ENCODE measurements at regions not wholly inside any gene's neighbourhood (a gene's known extent, or its start where the extent isn't known, plus 50 kb on each side); places are given as distances from the start of the nearest gene placed in this dataset.

GRCh38 chr15:87492321-87492720 lies 764.2 kb downstream of the NTRK3 start:
- Histone ChIP-seq H3K27ac (no peak overlapping the region), H3K9me3 (ENCODE audit: insufficient read depth, low read depth) (no peaks in the 10 kb centered on the region), H3K79me2 (ENCODE audit: low read depth) (no peaks in the 10 kb centered on the region), H3K27me3 (ENCODE audit: insufficient read depth, low read depth) (no peaks in the 10 kb centered on the region), H3K36me3 (ENCODE audit: low read depth) (no peaks in the 10 kb centered on the region), H3K4me2 (no peak overlapping the region), H2AFZ (no peak overlapping the region), H3K9me2 (ENCODE audit: insufficient read depth) (no peaks in the 10 kb centered on the region), H3K4me3 (no peak overlapping the region), H3F3A (ENCODE audit: insufficient read depth, low read depth) (no peaks in the 10 kb centered on the region), H3K4me1 (replicated peaks; ENCODE audit: insufficient read depth) (no peaks in the 10 kb centered on the region), H4K20me1 (ENCODE audit: insufficient read depth) (no peaks in the 10 kb centered on the region)
- BruUV-seq (replicated peaks) = no TSS peak
- POLR2A ChIA-PET (ENCODE audit: unreplicated experiment) = no interaction called here
- no peak for DNase-seq
- CTCF ChIA-PET = no interaction called here
- intact Hi-C loops (cut with micrococcal nuclease; ENCODE audit: unreplicated experiment) = no loop called here
- TF ChIP-seq CTCF (conservative IDR thresholded peaks at IDR 0.05) = no peak
- no peak for TF ChIP-seq EZH2 (IDR thresholded peaks at IDR 0.05; ENCODE audit: low read depth)

GRCh38 chr15:87490666-87491065 lies 765.9 kb downstream of the NTRK3 start:
- Histone ChIP-seq H3K79me2 (ENCODE audit: low read depth) (no peaks in the 10 kb centered on the region), H3K36me3 (ENCODE audit: low read depth) (no peaks in the 10 kb centered on the region), H3K27ac (no peak overlapping the region), H3K9me3 (ENCODE audit: insufficient read depth, low read depth) (no peaks in the 10 kb centered on the region), H3K4me1 (replicated peaks; ENCODE audit: insufficient read depth) (no peaks in the 10 kb centered on the region), H2AFZ (no peak overlapping the region), H3K4me3 (no peak overlapping the region), H3F3A (ENCODE audit: insufficient read depth, low read depth) (no peaks in the 10 kb centered on the region), H3K27me3 (ENCODE audit: insufficient read depth, low read depth) (no peaks in the 10 kb centered on the region), H4K20me1 (ENCODE audit: insufficient read depth) (no peaks in the 10 kb centered on the region), H3K4me2 (no peak overlapping the region), H3K9me2 (ENCODE audit: insufficient read depth) (no peaks in the 10 kb centered on the region)
- CTCF ChIA-PET = no interaction called here
- TF ChIP-seq EZH2 (IDR thresholded peaks at IDR 0.05; ENCODE audit: low read depth) = no peak
- TF ChIP-seq CTCF (conservative IDR thresholded peaks at IDR 0.05) = no peak
- POLR2A ChIA-PET (ENCODE audit: unreplicated experiment) = no interaction called here
- no peak for DNase-seq
- intact Hi-C loops (cut with micrococcal nuclease; ENCODE audit: unreplicated experiment) = no loop called here
- no TSS peak for BruUV-seq (replicated peaks)

GRCh38 chr15:87489902-87490665 lies 766.5 kb downstream of the NTRK3 start:
- Histone ChIP-seq H3K79me2 (ENCODE audit: low read depth) (no peaks in the 10 kb centered on the region), H2AFZ (no peak overlapping the region), H3K4me2 (no peak overlapping the region), H3K27ac (no peak overlapping the region), H3K4me3 (no peak overlapping the region), H4K20me1 (ENCODE audit: insufficient read depth) (no peaks in the 10 kb centered on the region), H3F3A (ENCODE audit: insufficient read depth, low read depth) (no peaks in the 10 kb centered on the region), H3K36me3 (ENCODE audit: low read depth) (no peaks in the 10 kb centered on the region), H3K9me3 (ENCODE audit: insufficient read depth, low read depth) (no peaks in the 10 kb centered on the region), H3K9me2 (ENCODE audit: insufficient read depth) (no peaks in the 10 kb centered on the region), H3K4me1 (replicated peaks; ENCODE audit: insufficient read depth) (no peaks in the 10 kb centered on the region), H3K27me3 (ENCODE audit: insufficient read depth, low read depth) (no peaks in the 10 kb centered on the region)
- ChIA-PET POLR2A (ENCODE audit: unreplicated experiment) (no interaction called here), CTCF (no interaction called here)
- TF ChIP-seq CTCF (conservative IDR thresholded peaks at IDR 0.05) (no peak), EZH2 (IDR thresholded peaks at IDR 0.05; ENCODE audit: low read depth) (no peak)
- DNase-seq = no peak
- BruUV-seq (replicated peaks) = no TSS peak
- intact Hi-C loops (cut with micrococcal nuclease; ENCODE audit: unreplicated experiment) = no loop called here

Data from PC-9 (cell line).